GM23248 (cell line): ENCODE measurements at regions not wholly inside any gene's neighbourhood (a gene's known extent, or its start where the extent isn't known, plus 50 kb on each side); places are given as distances from the start of the nearest gene placed in this dataset.

Source experiments
- DNase-seq: peaks from one replicate; pipeline ENCODE4 v3.0.0-alpha.2; 2015
- H2AFZ ChIP-seq: fragments of 200-600 bp; sonication (generic); 2 replicates; pipeline ENCODE4 v1.6.1; 2016; ENCODE audit warnings: antibody characterized with exemption
- H3F3A ChIP-seq: fragments of 200-600 bp; sonication (generic); 2 replicates; pipeline ENCODE4 v1.6.1; 2016; ENCODE audit warnings: mild to moderate bottlenecking, antibody characterized with exemption, mixed run types; ENCODE audit not compliant: insufficient read depth
- H3K27ac ChIP-seq: fragments of 200-600 bp; sonication (generic); 2 replicates; pipeline ENCODE4 v1.5.1; 2016; ENCODE audit warnings: mild to moderate bottlenecking
- H3K27me3 ChIP-seq: fragments of 200-600 bp; sonication (generic); replicated peaks from 2 replicates; pipeline ENCODE4 v1.6.1; 2016; ENCODE audit warnings: mild to moderate bottlenecking; ENCODE audit not compliant: insufficient read depth
- H3K36me3 ChIP-seq: fragments of 200-600 bp; sonication (generic); 2 replicates; pipeline ENCODE4 v1.6.1; 2016; ENCODE audit warnings: low read depth, mild to moderate bottlenecking
- H3K4me1 ChIP-seq: fragments of 200-600 bp; sonication (generic); 2 replicates; pipeline ENCODE4 v1.6.1; 2016; ENCODE audit warnings: mild to moderate bottlenecking; ENCODE audit not compliant: insufficient read depth
- H3K4me2 ChIP-seq: fragments of 200-600 bp; sonication (generic); one replicate; pipeline ENCODE4 v1.6.1; 2016; ENCODE audit warnings: mild to moderate bottlenecking; ENCODE audit not compliant: unreplicated experiment
- H3K4me3 ChIP-seq: fragments of 200-600 bp; sonication (generic); 2 replicates; pipeline ENCODE4 v1.5.1; 2016; ENCODE audit warnings: mild to moderate bottlenecking
- H3K79me2 ChIP-seq: fragments of 200-600 bp; sonication (generic); 2 replicates; pipeline ENCODE4 v1.6.1; 2016; ENCODE audit warnings: mild to moderate bottlenecking; ENCODE audit not compliant: insufficient read depth
- H3K9ac ChIP-seq: fragments of 200-600 bp; sonication (generic); 2 replicates; pipeline ENCODE4 v1.6.1; 2016; ENCODE audit warnings: mild to moderate bottlenecking
- H3K9me2 ChIP-seq: fragments of 200-600 bp; sonication (generic); 2 replicates; pipeline ENCODE4 v1.6.1; 2016; ENCODE audit warnings: mixed run types, mild to moderate bottlenecking, moderate library complexity; ENCODE audit not compliant: insufficient read depth
- H3K9me3 ChIP-seq: fragments of 200-600 bp; sonication (generic); one replicate; pipeline ENCODE4 v1.6.1; 2017; ENCODE audit warnings: low read depth
- H4K20me1 ChIP-seq: fragments of 200-600 bp; sonication (generic); 2 replicates; pipeline ENCODE4 v1.6.0; 2016; ENCODE audit not compliant: insufficient read depth
- EZH2 ChIP-seq: fragments of 200-600 bp; sonication (generic); IDR thresholded peaks from 2 replicates; pipeline ENCODE4 v1.6.1; 2018; ENCODE audit warnings: antibody characterized with exemption, mild to moderate bottlenecking; ENCODE audit not compliant: insufficient read depth, poor library complexity, severe bottlenecking
- EZH2phosphoT487 ChIP-seq: fragments of 200-600 bp; sonication (generic); IDR thresholded peaks from 2 replicates; pipeline ENCODE4 v1.6.1; 2018; ENCODE audit warnings: antibody characterized with exemption, moderate library complexity, mild to moderate bottlenecking, low read depth; ENCODE audit not compliant: insufficient read depth
- WGBS, 2 experiments: methylation state at CpG; one replicate each; pipeline ENCODE4 v1.1.6; 2015 to 2017; ENCODE audit warnings: low lambda C conversion rate in 2 of 2, low coverage in 1 of 2; ENCODE audit errors: missing lambda C conversion rate in 2 of 2; 5-methylcytosine and 5-hydroxymethylcytosine counted together
- in situ Hi-C: fragments of 300-500 bp; cut with MboI; formaldehyde crosslinking; loops from 2 replicates; pipeline ENCODE4 v1.15.0; 2020

DNA sequence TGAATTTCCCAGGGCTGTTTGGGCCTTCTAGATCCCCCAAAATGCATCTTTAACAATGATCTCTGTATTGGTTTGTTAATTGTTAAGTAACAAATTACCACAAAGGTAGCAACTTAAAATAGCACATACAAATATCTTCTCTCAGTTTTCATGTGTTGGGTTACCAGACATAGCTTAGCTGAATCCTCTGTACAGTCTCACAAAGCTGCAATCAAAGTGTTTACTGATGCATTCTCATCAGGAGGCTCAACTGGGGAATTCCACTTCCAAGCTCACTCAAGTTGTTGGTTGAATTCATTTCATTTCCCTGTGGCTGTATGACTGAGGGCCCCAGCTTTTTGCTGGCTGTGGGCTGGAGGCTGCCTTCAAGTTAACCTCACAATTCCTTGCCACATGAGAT is 297.6 kb downstream of the RPLP1 start:
- Histone ChIP-seq H3K36me3 (no peaks in the 10 kb centered on the region), H3K4me3 (no peak overlapping the region), H3F3A (no peaks in the 10 kb centered on the region), H3K9ac (no peak overlapping the region), H3K4me2 (no peak overlapping the region), H3K9me2 (no peaks in the 10 kb centered on the region), H3K79me2 (no peaks in the 10 kb centered on the region), H3K9me3 (no peaks in the 10 kb centered on the region), H2AFZ (no peak overlapping the region), H3K4me1 (no peaks in the 10 kb centered on the region), H3K27me3 (peaks cover 15% of the 10 kb centered on the region), H4K20me1 (no peaks in the 10 kb centered on the region), H3K27ac (no peak overlapping the region)
- in situ Hi-C loops = no loop called here
- no peak for TF ChIP-seq EZH2
- no peak for TF ChIP-seq EZH2phosphoT487
- no peak for DNase-seq

DNA sequence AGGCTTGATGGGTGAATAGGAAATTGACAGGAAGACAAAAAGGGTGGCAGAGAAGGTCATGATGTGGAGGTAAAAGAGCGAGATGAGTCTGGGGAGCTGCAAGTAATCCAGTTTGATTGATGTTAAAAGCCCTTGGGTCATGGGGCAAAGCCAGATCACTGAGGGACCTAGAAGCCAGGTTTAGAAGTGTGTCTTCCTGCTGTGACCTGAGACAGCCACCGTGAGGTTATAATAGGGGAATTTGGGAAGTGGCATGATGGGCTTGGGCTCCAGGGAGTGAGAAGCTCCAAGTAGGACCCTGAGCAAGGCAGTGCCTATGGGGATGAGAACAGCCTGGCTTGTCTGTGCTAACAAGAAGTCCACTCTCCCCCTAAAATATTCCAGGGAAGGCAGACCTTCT is 298.5 kb downstream of the RPLP1 start:
- H3K79me2 ChIP-seq = no peaks in the 10 kb centered on the region
- no peaks in the 10 kb centered on the region for H4K20me1 ChIP-seq
- no peaks in the 10 kb centered on the region for H3K4me1 ChIP-seq
- no peak overlapping the region for H2AFZ ChIP-seq
- no peaks in the 10 kb centered on the region for H3K9me3 ChIP-seq
- no peaks in the 10 kb centered on the region for H3K9me2 ChIP-seq
- no peak overlapping the region for H3K4me2 ChIP-seq
- no peak overlapping the region for H3K4me3 ChIP-seq
- H3K27ac ChIP-seq = no peak overlapping the region
- DNase-seq = no peak
- TF ChIP-seq EZH2phosphoT487 = no peak
- no peak for TF ChIP-seq EZH2
- peaks cover 8% of the 10 kb centered on the region; the same call in 1 of the 2 replicates for H3K27me3 ChIP-seq
- H3F3A ChIP-seq = no peaks in the 10 kb centered on the region
- H3K36me3 ChIP-seq = no peaks in the 10 kb centered on the region
- no peak overlapping the region for H3K9ac ChIP-seq
- WGBS, 2 experiments = 84 to 93% methylated on average over 2 of the region's 2 CpGs
- in situ Hi-C loops = no loop called here

DNA sequence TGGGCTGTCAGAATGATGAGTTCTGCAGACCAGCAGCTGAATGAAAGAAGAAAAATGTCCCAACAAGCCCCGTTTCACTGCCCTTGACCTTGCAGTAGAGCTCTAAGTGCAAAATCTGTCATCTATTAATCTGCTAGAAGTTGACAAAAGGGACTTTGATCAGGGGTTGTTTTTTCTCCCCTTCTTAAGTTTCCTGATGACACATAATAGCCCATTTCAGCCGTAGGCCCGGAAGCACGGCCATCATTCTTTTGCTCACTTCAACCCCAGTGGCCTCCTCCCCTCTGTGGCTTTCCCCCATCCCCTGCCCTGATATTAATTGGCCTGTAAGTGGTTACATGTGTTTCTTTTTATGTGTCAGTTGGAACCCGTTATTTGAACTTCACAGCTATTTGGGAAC is 298.9 kb downstream of the RPLP1 start:
- Histone ChIP-seq H3K9ac (no peak overlapping the region), H3K4me1 (no peaks in the 10 kb centered on the region), H3K36me3 (no peaks in the 10 kb centered on the region), H2AFZ (no peak overlapping the region), H3K27me3 (peaks cover 6% of the 10 kb centered on the region; the same call in 1 of the 2 replicates), H3K4me2 (no peak overlapping the region), H4K20me1 (no peaks in the 10 kb centered on the region), H3K79me2 (no peaks in the 10 kb centered on the region), H3F3A (no peaks in the 10 kb centered on the region), H3K4me3 (no peak overlapping the region), H3K9me3 (no peaks in the 10 kb centered on the region), H3K27ac (no peak overlapping the region), H3K9me2 (no peaks in the 10 kb centered on the region)
- in situ Hi-C loops = no loop called here
- no peak for DNase-seq
- 44 to 47% methylated on average over 5 of the region's 5 CpGs for WGBS, 2 experiments
- TF ChIP-seq EZH2phosphoT487 (no peak), EZH2 (no peak)

DNA sequence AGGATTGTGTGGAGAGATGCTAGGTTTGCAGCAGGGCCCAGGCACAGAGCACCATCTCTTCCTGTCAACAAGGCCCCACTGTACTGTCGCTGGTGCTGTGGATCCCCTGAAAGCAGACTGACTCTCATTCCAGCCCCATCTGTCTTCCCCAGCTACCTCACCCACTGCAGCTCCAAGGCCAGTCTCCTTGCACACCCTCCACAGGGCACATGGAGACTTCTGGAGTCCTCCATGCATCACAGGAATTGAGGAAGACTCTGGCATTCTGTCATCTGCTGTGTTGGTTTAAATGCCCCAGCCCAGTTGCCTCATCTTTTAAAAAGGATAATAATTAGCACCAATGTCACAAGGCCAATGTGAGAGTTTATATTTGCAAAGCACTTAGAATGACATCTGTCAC is 301.2 kb downstream of the RPLP1 start:
- H3K4me1 ChIP-seq = peaks cover 6% of the 10 kb centered on the region
- H3F3A ChIP-seq = no peaks in the 10 kb centered on the region
- TF ChIP-seq EZH2 = no peak
- TF ChIP-seq EZH2phosphoT487 = no peak
- H3K9me3 ChIP-seq = no peaks in the 10 kb centered on the region
- no peak overlapping the region for H3K4me3 ChIP-seq
- no peak for DNase-seq
- no peaks in the 10 kb centered on the region for H4K20me1 ChIP-seq
- no peaks in the 10 kb centered on the region for H3K36me3 ChIP-seq
- H3K79me2 ChIP-seq = no peaks in the 10 kb centered on the region
- no peaks in the 10 kb centered on the region for H3K9me2 ChIP-seq
- H3K27ac ChIP-seq = no peak overlapping the region
- no peak overlapping the region for H2AFZ ChIP-seq
- in situ Hi-C loops = no loop called here
- H3K27me3 ChIP-seq = no peaks in the 10 kb centered on the region
- no peak overlapping the region for H3K9ac ChIP-seq
- 62 to 79% methylated on average over 1 of the region's 1 CpG for WGBS, 2 experiments
- no peak overlapping the region for H3K4me2 ChIP-seq

GRCh38 chr15:69754313-69754712 is 301.7 kb downstream of the RPLP1 start:
- in situ Hi-C loops = no loop called here
- Histone ChIP-seq H3F3A (peaks cover 1% of the 10 kb centered on the region; the same call in 1 of the 2 replicates), H3K4me1 (peaks cover 10% of the 10 kb centered on the region), H3K79me2 (no peaks in the 10 kb centered on the region), H3K27ac (no peak overlapping the region), H4K20me1 (no peaks in the 10 kb centered on the region), H3K9me2 (no peaks in the 10 kb centered on the region), H3K4me3 (no peak overlapping the region), H3K4me2 (no peak overlapping the region), H3K36me3 (no peaks in the 10 kb centered on the region), H3K9me3 (no peaks in the 10 kb centered on the region), H3K9ac (no peak overlapping the region), H2AFZ (no peak overlapping the region), H3K27me3 (no peaks in the 10 kb centered on the region)
- 89 to 95% methylated on average over 1 of the region's 1 CpG for WGBS, 2 experiments
- no peak for DNase-seq
- TF ChIP-seq EZH2phosphoT487 (no peak), EZH2 (no peak)
